NT2/D1 (cell line): ENCODE measurements at regions not wholly inside any gene's neighbourhood (a gene's known extent, or its start where the extent isn't known, plus 50 kb on each side); places are given as distances from the start of the nearest gene placed in this dataset.

Experiments
- SUZ12 ChIP-seq: IDR thresholded peaks from 2 replicates; pipeline ENCODE4 v1.6.1; 2011; ENCODE audit not compliant: insufficient read length, insufficient read depth; ENCODE audit errors: extremely low read depth
- ZNF274 ChIP-seq: IDR thresholded peaks from 2 replicates; pipeline ENCODE4 v1.6.1; 2011; ENCODE audit warnings: mild to moderate bottlenecking, low read depth, low read length

GRCh38 chr3:168895419-168895818, 768.1 kb downstream of the MECOM start:
- TF ChIP-seq ZNF274 (no peak), SUZ12 (no peak)
